ENCODE measurements at regions not wholly inside any gene's neighbourhood (a gene's known extent, or its start where the extent isn't known, plus 50 kb on each side); places are given as distances from the start of the nearest gene placed in this dataset.

- Histone ChIP-seq H3K4me1 (ENCODE audit: control insufficient read depth, low read length) (no peaks in the 10 kb centered on the region), H3K27me3 (ENCODE audit: control insufficient read depth, low read length) (no peaks in the 10 kb centered on the region), H3K4me3 (ENCODE audit: low read length) (no peak overlapping the region), H3K9me2 (replicated peaks; ENCODE audit: control insufficient read depth, low read length) (no peaks in the 10 kb centered on the region), H3K9me3 (ENCODE audit: control insufficient read depth, insufficient read depth, low read length) (no peaks in the 10 kb centered on the region), H4K20me1 (ENCODE audit: control insufficient read depth, insufficient read depth, low read depth, low read length) (no peaks in the 10 kb centered on the region), H3K4me2 (ENCODE audit: low read length) (no peak overlapping the region), H3F3A (ENCODE audit: control insufficient read depth, insufficient read depth) (no peaks in the 10 kb centered on the region), H3K79me2 (ENCODE audit: control insufficient read depth, low read length) (no peaks in the 10 kb centered on the region), H3K36me3 (ENCODE audit: control insufficient read depth, low read length) (no peaks in the 10 kb centered on the region), H3K27ac (ENCODE audit: low read depth, low read length) (no peak overlapping the region)
- TF ChIP-seq CTCF (IDR thresholded peaks at IDR 0.05; ENCODE audit: low read depth, low read length, poor library complexity, severe bottlenecking): no peak
Measured at GRCh38 chr7:159212226-159212625, 67.6 kb upstream of the VIPR2 start.

GRCh38 chr7:159211540-159212182 is 67.0 kb upstream of the VIPR2 start:
- Histone ChIP-seq H3K27ac (ENCODE audit: low read depth, low read length) (no peak overlapping the region), H3K4me1 (ENCODE audit: control insufficient read depth, low read length) (no peaks in the 10 kb centered on the region), H3K9me2 (replicated peaks; ENCODE audit: control insufficient read depth, low read length) (no peaks in the 10 kb centered on the region), H3K27me3 (ENCODE audit: control insufficient read depth, low read length) (no peaks in the 10 kb centered on the region), H3K4me2 (ENCODE audit: low read length) (no peak overlapping the region), H3K36me3 (ENCODE audit: control insufficient read depth, low read length) (no peaks in the 10 kb centered on the region), H3F3A (ENCODE audit: control insufficient read depth, insufficient read depth) (no peaks in the 10 kb centered on the region), H4K20me1 (ENCODE audit: control insufficient read depth, insufficient read depth, low read depth, low read length) (no peaks in the 10 kb centered on the region), H3K9me3 (ENCODE audit: control insufficient read depth, insufficient read depth, low read length) (no peaks in the 10 kb centered on the region), H3K4me3 (ENCODE audit: low read length) (no peak overlapping the region), H3K79me2 (ENCODE audit: control insufficient read depth, low read length) (no peaks in the 10 kb centered on the region)
- no peak for TF ChIP-seq CTCF (IDR thresholded peaks at IDR 0.05; ENCODE audit: low read depth, low read length, poor library complexity, severe bottlenecking)
- no peak for TF ChIP-seq EZH2phosphoT487 (IDR thresholded peaks at IDR 0.05; ENCODE audit: borderline replicate concordance, low read length)

GRCh38 chr7:159210581-159211235 is 66.0 kb upstream of the VIPR2 start:
- no peak overlapping the region for H3K4me3 ChIP-seq (ENCODE audit: low read length)
- H3K4me1 ChIP-seq (ENCODE audit: control insufficient read depth, low read length): no peaks in the 10 kb centered on the region
- no peaks in the 10 kb centered on the region for H3K9me2 ChIP-seq (replicated peaks; ENCODE audit: control insufficient read depth, low read length)
- no peaks in the 10 kb centered on the region for H4K20me1 ChIP-seq (ENCODE audit: control insufficient read depth, insufficient read depth, low read depth, low read length)
- H3K27me3 ChIP-seq (ENCODE audit: control insufficient read depth, low read length): no peaks in the 10 kb centered on the region
- no peaks in the 10 kb centered on the region for H3K79me2 ChIP-seq (ENCODE audit: control insufficient read depth, low read length)
- no peak overlapping the region for H3K27ac ChIP-seq (ENCODE audit: low read depth, low read length)
- no peaks in the 10 kb centered on the region for H3K36me3 ChIP-seq (ENCODE audit: control insufficient read depth, low read length)
- H3K4me2 ChIP-seq (ENCODE audit: low read length): no peak overlapping the region
- TF ChIP-seq EZH2phosphoT487 (IDR thresholded peaks at IDR 0.05; ENCODE audit: borderline replicate concordance, low read length) (no peak), CTCF (IDR thresholded peaks at IDR 0.05; ENCODE audit: low read depth, low read length, poor library complexity, severe bottlenecking) (no peak)
- no peaks in the 10 kb centered on the region for H3K9me3 ChIP-seq (ENCODE audit: control insufficient read depth, insufficient read depth, low read length)
- H3F3A ChIP-seq (ENCODE audit: control insufficient read depth, insufficient read depth): no peaks in the 10 kb centered on the region

Measured in DOHH2 (cell line).